ENCODE measurements at regions not wholly inside any gene's neighbourhood (a gene's known extent, or its start where the extent isn't known, plus 50 kb on each side); places are given as distances from the start of the nearest gene placed in this dataset.

GRCh38 chr14:80146941-80147340 lies 64.4 kb downstream of the DIO2 start:
- TF ChIP-seq, protein P1, sequence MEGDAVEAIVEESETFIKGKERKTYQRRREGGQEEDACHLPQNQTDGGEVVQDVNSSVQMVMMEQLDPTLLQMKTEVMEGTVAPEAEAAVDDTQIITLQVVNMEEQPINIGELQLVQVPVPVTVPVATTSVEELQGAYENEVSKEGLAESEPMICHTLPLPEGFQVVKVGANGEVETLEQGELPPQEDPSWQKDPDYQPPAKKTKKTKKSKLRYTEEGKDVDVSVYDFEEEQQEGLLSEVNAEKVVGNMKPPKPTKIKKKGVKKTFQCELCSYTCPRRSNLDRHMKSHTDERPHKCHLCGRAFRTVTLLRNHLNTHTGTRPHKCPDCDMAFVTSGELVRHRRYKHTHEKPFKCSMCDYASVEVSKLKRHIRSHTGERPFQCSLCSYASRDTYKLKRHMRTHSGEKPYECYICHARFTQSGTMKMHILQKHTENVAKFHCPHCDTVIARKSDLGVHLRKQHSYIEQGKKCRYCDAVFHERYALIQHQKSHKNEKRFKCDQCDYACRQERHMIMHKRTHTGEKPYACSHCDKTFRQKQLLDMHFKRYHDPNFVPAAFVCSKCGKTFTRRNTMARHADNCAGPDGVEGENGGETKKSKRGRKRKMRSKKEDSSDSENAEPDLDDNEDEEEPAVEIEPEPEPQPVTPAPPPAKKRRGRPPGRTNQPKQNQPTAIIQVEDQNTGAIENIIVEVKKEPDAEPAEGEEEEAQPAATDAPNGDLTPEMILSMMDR (IDR thresholded peaks at IDR 0.05; ENCODE audit: low read length, missing control alignments), result no peak
- DNase-seq (ENCODE audit: low read depth), result no peak
- no peak overlapping the region for H3K4me3 ChIP-seq (replicated peaks; ENCODE audit: low read depth, low read length)

DNA sequence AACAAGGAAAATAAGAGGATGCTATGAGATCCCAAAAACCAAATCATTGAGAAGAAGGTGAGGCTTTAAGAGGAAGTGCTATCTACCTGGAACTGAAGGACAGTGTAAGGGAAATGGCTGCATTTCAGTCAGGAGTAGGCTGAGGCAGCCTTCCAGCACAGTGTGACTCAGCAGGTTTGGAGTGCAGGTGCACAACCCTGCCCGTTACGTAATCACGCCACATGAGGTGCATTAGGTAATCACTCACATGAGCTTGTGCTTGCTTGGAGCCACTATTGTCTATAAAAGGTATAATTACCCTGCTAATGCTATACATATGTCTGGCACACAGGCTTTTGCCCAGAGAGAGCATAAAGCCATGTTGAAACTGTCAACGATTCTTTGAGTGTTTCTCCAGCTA lies 74.9 kb downstream of the DIO2 start:
- no peak overlapping the region for H3K4me3 ChIP-seq (replicated peaks; ENCODE audit: low read depth, low read length)
- TF ChIP-seq, protein P1 (IDR thresholded peaks at IDR 0.05; ENCODE audit: low read length, missing control alignments), result no peak
- DNase-seq (ENCODE audit: low read depth), result no peak

DNA sequence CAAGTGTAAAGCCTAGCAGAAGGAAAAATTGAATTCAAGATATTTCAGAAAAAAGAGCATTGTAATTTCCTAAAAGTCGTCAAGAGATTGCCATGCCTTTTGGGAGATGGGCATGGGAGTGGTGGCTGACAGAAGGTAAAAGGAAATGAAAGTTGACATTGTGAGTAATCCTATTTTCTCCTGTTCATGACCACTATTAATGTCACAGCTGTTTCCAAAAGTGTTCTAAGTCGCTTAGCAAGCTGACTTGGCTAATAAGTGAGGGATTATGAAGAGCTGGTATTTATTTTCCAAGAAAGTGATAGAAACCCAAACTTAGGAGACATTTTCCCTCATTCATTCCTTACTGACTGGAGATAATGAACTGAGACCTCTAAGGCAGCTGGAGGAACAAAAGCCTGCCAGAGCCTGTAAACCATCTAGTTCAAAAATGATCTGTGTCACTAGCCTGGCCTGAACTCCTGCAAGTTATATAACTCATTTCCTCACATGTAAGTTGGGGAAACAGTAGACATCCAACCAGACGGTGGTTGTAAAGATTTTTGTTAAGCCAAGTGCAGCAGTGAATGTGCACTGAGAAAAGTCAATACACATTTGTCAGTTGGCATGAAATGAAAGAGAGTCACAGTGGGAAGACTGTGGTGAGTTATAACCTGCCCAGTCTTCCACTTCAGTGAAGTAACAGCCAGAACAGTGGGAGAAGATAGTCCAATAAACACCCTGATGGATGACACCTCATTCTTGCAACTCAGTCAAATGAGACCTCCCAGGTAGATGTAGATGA lies 75.8 kb downstream of the DIO2 start:
- no peak for DNase-seq (ENCODE audit: low read depth)
- H3K4me3 ChIP-seq (replicated peaks; ENCODE audit: low read depth, low read length), result no peak overlapping the region
- TF ChIP-seq, protein P1 (IDR thresholded peaks at IDR 0.05; ENCODE audit: low read length, missing control alignments), result no peak

DNA sequence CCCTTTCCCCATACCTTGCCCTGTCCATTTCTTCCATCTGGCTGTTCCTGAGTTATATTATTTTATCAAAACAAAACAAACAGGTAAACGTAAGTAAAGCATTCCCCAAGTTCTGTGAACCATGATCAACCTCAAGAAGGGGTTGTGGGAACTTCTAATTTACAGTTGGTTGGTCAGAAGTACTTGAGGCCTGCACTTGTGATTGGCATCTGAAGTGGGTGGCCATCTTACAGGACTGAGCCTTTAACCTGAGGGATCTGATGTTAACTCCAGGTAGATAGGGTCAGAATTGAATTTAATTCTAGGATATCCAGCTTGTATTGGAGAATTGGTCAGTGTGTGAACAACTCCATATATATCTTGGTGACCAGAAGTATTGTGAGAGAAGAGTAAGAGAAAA lies 77.0 kb downstream of the DIO2 start:
- no peak for DNase-seq (ENCODE audit: low read depth)
- TF ChIP-seq, protein P1 (IDR thresholded peaks at IDR 0.05; ENCODE audit: low read length, missing control alignments), result no peak
- no peak overlapping the region for H3K4me3 ChIP-seq (replicated peaks; ENCODE audit: low read depth, low read length)

DNA sequence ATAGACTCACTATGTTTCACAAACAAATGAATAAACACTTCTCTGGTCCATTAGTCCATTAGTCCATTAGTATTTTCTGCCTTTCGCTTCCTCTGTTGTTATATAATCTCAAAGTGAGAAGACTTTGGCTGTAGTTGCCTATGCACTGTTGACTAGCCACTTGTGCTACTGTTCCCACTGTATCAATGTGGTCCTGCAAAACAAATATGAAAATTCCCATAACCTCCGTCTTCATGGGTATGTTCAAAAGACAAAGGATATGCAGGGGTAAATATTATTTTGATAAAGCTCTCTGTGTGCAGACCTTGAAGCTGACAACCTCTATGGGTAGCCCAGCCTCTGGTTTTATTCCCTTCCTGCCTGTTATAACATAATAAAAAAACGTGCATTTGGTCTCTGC lies 77.8 kb downstream of the DIO2 start:
- DNase-seq (ENCODE audit: low read depth), result no peak
- TF ChIP-seq, protein P1 (IDR thresholded peaks at IDR 0.05; ENCODE audit: low read length, missing control alignments), result no peak
- no peak overlapping the region for H3K4me3 ChIP-seq (replicated peaks; ENCODE audit: low read depth, low read length)

DNA sequence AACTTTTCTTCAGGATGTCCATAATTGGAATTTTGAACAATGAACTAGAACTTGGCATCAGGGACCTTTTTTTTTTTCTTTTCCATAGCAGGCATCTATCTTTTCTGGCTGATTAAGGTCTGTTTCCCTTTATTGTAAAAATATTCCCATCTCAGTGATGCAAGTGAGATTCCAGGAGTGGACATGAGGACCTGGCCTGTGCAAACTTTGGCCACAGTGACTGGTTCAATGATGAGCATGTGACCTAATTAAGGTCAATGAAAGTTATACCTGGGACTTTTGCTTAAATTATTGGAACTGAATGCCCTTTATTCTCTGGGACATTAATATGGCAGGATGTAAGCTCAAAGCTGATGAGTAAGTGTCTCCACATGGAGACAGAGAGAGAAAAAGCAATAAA lies 83.8 kb downstream of the DIO2 start:
- DNase-seq (ENCODE audit: low read depth), result no peak
- no peak overlapping the region for H3K4me3 ChIP-seq (replicated peaks; ENCODE audit: low read depth, low read length)
- TF ChIP-seq, protein P1 (IDR thresholded peaks at IDR 0.05; ENCODE audit: low read length, missing control alignments), result no peak

DNA sequence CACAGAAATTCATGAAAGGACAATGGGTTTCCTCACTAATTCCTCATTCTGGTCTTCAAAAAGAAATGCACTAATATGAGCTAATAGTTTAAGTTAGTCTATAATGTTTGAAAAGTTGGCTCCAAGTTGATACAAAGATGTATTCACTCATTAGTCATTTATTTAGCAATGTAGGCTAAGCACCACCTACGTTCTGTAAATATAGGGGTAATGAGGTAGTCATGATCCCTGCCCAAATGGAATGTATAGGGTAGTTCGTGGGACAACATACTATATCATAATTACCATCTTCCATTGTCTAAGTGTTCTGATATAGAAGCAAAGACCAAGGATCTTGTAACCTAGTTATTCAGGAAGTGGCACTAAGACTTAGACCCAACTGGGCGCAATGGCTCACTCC lies 86.5 kb downstream of the DIO2 start:
- no peak overlapping the region for H3K4me3 ChIP-seq (replicated peaks; ENCODE audit: low read depth, low read length)
- TF ChIP-seq, protein P1 (IDR thresholded peaks at IDR 0.05; ENCODE audit: low read length, missing control alignments), result no peak
- no peak for DNase-seq (ENCODE audit: low read depth)

Measured in fibroblast of pulmonary artery (primary cell).